Keratinocyte (primary cell): ENCODE measurements at regions not wholly inside any gene's neighbourhood (a gene's known extent, or its start where the extent isn't known, plus 50 kb on each side); places are given as distances from the start of the nearest gene placed in this dataset.

Experiments used
- DNase-seq: peaks from one replicate; pipeline ENCODE4 v3.0.0-alpha.2; 2011; ENCODE audit warnings: low read depth, missing footprints, low spot score
- FAIRE-seq: peaks from 2 replicates; lab custom pipeline; 2011; peaks lifted over from hg19 to GRCh38; lab: Jason Lieb, UNC
- H2AFZ ChIP-seq: 2 replicates; pipeline ENCODE4 v1.6.0; 2012; ENCODE audit warnings: low read length, control low read depth, inconsistent platforms; ENCODE audit not compliant: control insufficient read depth
- H3K27ac ChIP-seq: 2 replicates; pipeline ENCODE4 v1.5.1; 2011; ENCODE audit warnings: low read length; ENCODE audit not compliant: control insufficient read depth, insufficient read depth
- H3K27me3 ChIP-seq: 3 replicates; pipeline ENCODE4 v1.6.0; 2011; ENCODE audit warnings: low read length; ENCODE audit not compliant: control insufficient read depth, insufficient read depth; ENCODE audit errors: extremely low read depth
- H3K36me3 ChIP-seq, 2 experiments: 2 replicates in 1 of 2; 3 replicates in 1 of 2; pipeline ENCODE4 v1.5.1; 2011; ENCODE audit warnings: low read length in 2 of 2, mild to moderate bottlenecking in 1 of 2; ENCODE audit not compliant: control insufficient read depth in 2 of 2, insufficient read depth in 2 of 2; ENCODE audit errors: extremely low read depth in 1 of 2
- H3K4me1 ChIP-seq: 3 replicates; pipeline ENCODE4 v1.5.1; 2011; ENCODE audit warnings: low read length; ENCODE audit not compliant: control insufficient read depth, insufficient read depth; ENCODE audit errors: extremely low read depth
- H3K4me2 ChIP-seq: 3 replicates; pipeline ENCODE4 v1.6.0; 2011; ENCODE audit warnings: low read depth, low read length; ENCODE audit not compliant: control insufficient read depth, insufficient read depth; ENCODE audit errors: extremely low read depth
- H3K4me3 ChIP-seq, 3 experiments: fragments of 200-600 bp in 1 of 3; sonication (generic) in 1 of 3; 2 replicates in 2 of 3; 3 replicates in 1 of 3; pipeline ENCODE4 v1.5.1; 2011 to 2016; ENCODE audit warnings: low read length in 3 of 3, mild to moderate bottlenecking in 3 of 3, control low read depth in 2 of 3, inconsistent platforms in 1 of 3, low read depth in 1 of 3, mixed read lengths in 1 of 3, mixed run types in 1 of 3, moderate library complexity in 1 of 3; ENCODE audit not compliant: control insufficient read depth in 2 of 3, insufficient read depth in 2 of 3; ENCODE audit errors: extremely low read depth in 1 of 3
- H3K79me2 ChIP-seq: 2 replicates; pipeline ENCODE4 v1.6.0; 2012; ENCODE audit warnings: low read length; ENCODE audit not compliant: control insufficient read depth, insufficient read depth
- H3K9ac ChIP-seq: 3 replicates; pipeline ENCODE4 v1.6.0; 2011; ENCODE audit warnings: low read length; ENCODE audit not compliant: control insufficient read depth, insufficient read depth; ENCODE audit errors: extremely low read depth
- H3K9me1 ChIP-seq: 3 replicates; pipeline ENCODE4 v1.6.0; 2011; ENCODE audit warnings: low read length; ENCODE audit not compliant: control insufficient read depth, insufficient read depth; ENCODE audit errors: extremely low read depth
- H3K9me3 ChIP-seq: 2 replicates; pipeline ENCODE4 v1.5.1; 2012; ENCODE audit warnings: low read depth, low read length; ENCODE audit not compliant: control insufficient read depth
- H4K20me1 ChIP-seq: 3 replicates; pipeline ENCODE4 v1.6.0; 2011; ENCODE audit warnings: low read length; ENCODE audit not compliant: control insufficient read depth, insufficient read depth; ENCODE audit errors: extremely low read depth
- EZH2 ChIP-seq: IDR thresholded peaks from one replicate; pipeline ENCODE4 v1.6.1; 2012; ENCODE audit warnings: inconsistent platforms, mild to moderate bottlenecking, low read length, moderate library complexity
- dilution Hi-C: fragments of 300-500 bp; cut with MboI; formaldehyde crosslinking; loops from one replicate; pipeline ENCODE4 v1.7.0; 2020; ENCODE audit warnings: low sequenced_read_pairs; ENCODE audit not compliant: extremely low pct_ligation_motif_present
- TF ChIP-seq, protein P1 (sequence below), 3 experiments: IDR thresholded peaks in 1 of 3; conservative IDR thresholded peaks in 1 of 3; optimal IDR thresholded peaks in 1 of 3; 2 replicates in 2 of 3; 3 replicates in 1 of 3; pipeline versions ENCODE3 to v1.5.1; 2011; ENCODE audit warnings: low read length in 3 of 3, mild to moderate bottlenecking in 3 of 3, moderate library complexity in 2 of 3, control low read depth in 1 of 3, inconsistent platforms in 1 of 3; ENCODE audit not compliant: insufficient read depth in 2 of 3; ENCODE audit errors: extremely low read depth in 1 of 3

DNA sequence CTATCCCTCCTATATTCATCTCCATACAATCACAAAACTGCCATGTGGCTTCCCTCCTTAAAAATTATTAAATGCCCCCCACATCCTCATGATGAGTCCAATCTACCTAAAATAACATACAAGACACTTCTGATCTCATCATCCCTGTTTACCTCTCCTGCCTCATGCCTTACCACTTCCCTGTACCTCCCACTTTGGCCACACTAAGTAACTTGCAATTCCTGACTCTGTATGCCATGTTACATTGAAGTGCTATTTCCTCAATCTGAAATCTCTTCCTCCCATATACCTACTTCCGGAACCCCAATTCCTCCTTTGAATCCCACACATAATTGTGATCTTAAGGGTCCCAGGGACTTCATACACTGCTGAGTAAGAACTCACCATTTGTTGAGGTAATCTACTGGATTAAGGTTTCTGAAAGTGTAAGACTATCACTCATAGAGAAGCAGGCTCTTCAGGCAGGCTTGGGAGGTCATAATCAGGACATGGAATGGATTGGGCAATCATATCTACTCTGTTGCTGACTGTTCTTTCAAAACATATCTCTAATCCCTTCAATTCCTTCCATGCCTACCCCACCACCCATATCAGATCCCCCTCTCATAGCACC, 117.6 kb upstream of the PLEKHG7 start:
- H3K4me1 ChIP-seq: no peaks in the 10 kb centered on the region
- H3K36me3 ChIP-seq: no peaks in the 10 kb centered on the region
- H2AFZ ChIP-seq: no peak overlapping the region
- no peak overlapping the region for H3K4me2 ChIP-seq
- DNase-seq (no peak), FAIRE-seq (no peak)
- H3K27me3 ChIP-seq: no peaks in the 10 kb centered on the region
- H3K9ac ChIP-seq: no peak overlapping the region
- no peaks in the 10 kb centered on the region for H3K9me3 ChIP-seq
- dilution Hi-C loops: no loop called here
- no peak overlapping the region for H3K27ac ChIP-seq
- no peaks in the 10 kb centered on the region for H4K20me1 ChIP-seq
- H3K9me1 ChIP-seq: no peaks in the 10 kb centered on the region
- H3K4me3 ChIP-seq: no peak overlapping the region
- no peaks in the 10 kb centered on the region for H3K79me2 ChIP-seq
- no peak for TF ChIP-seq EZH2
- TF ChIP-seq, protein P1, sequence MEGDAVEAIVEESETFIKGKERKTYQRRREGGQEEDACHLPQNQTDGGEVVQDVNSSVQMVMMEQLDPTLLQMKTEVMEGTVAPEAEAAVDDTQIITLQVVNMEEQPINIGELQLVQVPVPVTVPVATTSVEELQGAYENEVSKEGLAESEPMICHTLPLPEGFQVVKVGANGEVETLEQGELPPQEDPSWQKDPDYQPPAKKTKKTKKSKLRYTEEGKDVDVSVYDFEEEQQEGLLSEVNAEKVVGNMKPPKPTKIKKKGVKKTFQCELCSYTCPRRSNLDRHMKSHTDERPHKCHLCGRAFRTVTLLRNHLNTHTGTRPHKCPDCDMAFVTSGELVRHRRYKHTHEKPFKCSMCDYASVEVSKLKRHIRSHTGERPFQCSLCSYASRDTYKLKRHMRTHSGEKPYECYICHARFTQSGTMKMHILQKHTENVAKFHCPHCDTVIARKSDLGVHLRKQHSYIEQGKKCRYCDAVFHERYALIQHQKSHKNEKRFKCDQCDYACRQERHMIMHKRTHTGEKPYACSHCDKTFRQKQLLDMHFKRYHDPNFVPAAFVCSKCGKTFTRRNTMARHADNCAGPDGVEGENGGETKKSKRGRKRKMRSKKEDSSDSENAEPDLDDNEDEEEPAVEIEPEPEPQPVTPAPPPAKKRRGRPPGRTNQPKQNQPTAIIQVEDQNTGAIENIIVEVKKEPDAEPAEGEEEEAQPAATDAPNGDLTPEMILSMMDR (optimal IDR thresholded peaks at IDR 0.05 in 1 of 3, IDR thresholded peaks at IDR 0.05 in 1 of 3, conservative IDR thresholded peaks at IDR 0.05 in 1 of 3; ENCODE audit: extremely low read depth in 1 of 3, insufficient read depth in 2 of 3, low read length in 3 of 3): no peak

DNA sequence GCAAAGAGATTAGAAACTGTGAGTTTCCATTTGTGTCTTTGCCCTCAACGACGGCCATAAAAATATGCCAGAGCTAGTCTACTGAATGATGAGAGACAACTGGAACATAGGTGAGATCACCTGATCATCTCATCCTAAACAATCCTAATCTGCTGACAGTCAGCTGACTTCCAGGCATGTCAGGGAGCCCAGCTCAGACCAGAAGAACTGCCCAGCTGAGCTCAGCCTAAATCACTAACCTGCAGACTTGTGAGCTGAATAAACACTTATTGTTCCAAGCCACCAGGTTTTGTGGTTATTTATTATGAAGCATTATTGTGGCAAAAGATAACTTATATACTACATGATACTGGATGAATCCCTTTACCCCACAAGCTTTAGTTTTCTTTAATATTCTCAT, 118.9 kb upstream of the PLEKHG7 start:
- H4K20me1 ChIP-seq: no peaks in the 10 kb centered on the region
- H3K4me3 ChIP-seq: no peak overlapping the region
- DNase-seq (no peak), FAIRE-seq (no peak)
- no peak overlapping the region for H3K27ac ChIP-seq
- H3K4me2 ChIP-seq: no peak overlapping the region
- no peaks in the 10 kb centered on the region for H3K9me1 ChIP-seq
- no peak overlapping the region for H3K9ac ChIP-seq
- TF ChIP-seq EZH2: no peak
- TF ChIP-seq, protein P1 (optimal IDR thresholded peaks at IDR 0.05 in 1 of 3, IDR thresholded peaks at IDR 0.05 in 1 of 3, conservative IDR thresholded peaks at IDR 0.05 in 1 of 3; ENCODE audit: extremely low read depth in 1 of 3, insufficient read depth in 2 of 3, low read length in 3 of 3): no peak
- no peaks in the 10 kb centered on the region for H3K27me3 ChIP-seq
- no peak overlapping the region for H2AFZ ChIP-seq
- dilution Hi-C loops: no loop called here
- no peaks in the 10 kb centered on the region for H3K79me2 ChIP-seq
- no peaks in the 10 kb centered on the region for H3K36me3 ChIP-seq
- H3K4me1 ChIP-seq: no peaks in the 10 kb centered on the region
- H3K9me3 ChIP-seq: no peaks in the 10 kb centered on the region
